Esophagus squamous epithelium (tissue), 4 donors: ENCODE measurements at regions not wholly inside any gene's neighbourhood (a gene's known extent, or its start where the extent isn't known, plus 50 kb on each side); places are given as distances from the start of the nearest gene placed in this dataset.

ENCODE experiments used
- CTCF ChIP-seq, 6 experiments: fragments of 450-650 bp in 4 of 6; fragments of 200-600 bp in 2 of 6; sonication (generic) in 2 of 6; IDR thresholded peaks; one replicate each; pipeline ENCODE4 v1.5.1; 2016 to 2019; ENCODE audit warnings: antibody characterized with exemption in 6 of 6, mild to moderate bottlenecking in 4 of 6, moderate library complexity in 4 of 6
- POLR2A ChIP-seq, 4 donors: fragments of 450-650 bp; IDR thresholded peaks; one replicate each; pipeline ENCODE4 v1.6.1; 2017; ENCODE audit warnings: antibody characterized with exemption in 4 of 4, mild to moderate bottlenecking in 4 of 4, moderate library complexity in 3 of 4

GRCh38 chr2:128622371-128622770 is 303.7 kb upstream of the HS6ST1 start:
- TF ChIP-seq CTCF (IDR thresholded peaks at IDR 0.05) = no peak
- no peak for TF ChIP-seq POLR2A (IDR thresholded peaks at IDR 0.05)
